Body of pancreas (tissue), 4 donors: ENCODE measurements at regions not wholly inside any gene's neighbourhood (a gene's known extent, or its start where the extent isn't known, plus 50 kb on each side); places are given as distances from the start of the nearest gene placed in this dataset.

Experiments used
- CTCF ChIP-seq, 7 experiments: fragments of 450-650 bp in 4 of 7; fragments of 200-600 bp in 3 of 7; sonication (generic) in 3 of 7; IDR thresholded peaks; one replicate each; pipeline ENCODE4 v1.5.1; 2016 to 2019; ENCODE audit warnings: antibody characterized with exemption in 7 of 7
- POLR2A ChIP-seq, 3 donors: fragments of 450-650 bp; IDR thresholded peaks; one replicate each; pipeline ENCODE4 v1.6.1; 2016; ENCODE audit warnings: antibody characterized with exemption in 3 of 3, mild to moderate bottlenecking in 2 of 3

DNA sequence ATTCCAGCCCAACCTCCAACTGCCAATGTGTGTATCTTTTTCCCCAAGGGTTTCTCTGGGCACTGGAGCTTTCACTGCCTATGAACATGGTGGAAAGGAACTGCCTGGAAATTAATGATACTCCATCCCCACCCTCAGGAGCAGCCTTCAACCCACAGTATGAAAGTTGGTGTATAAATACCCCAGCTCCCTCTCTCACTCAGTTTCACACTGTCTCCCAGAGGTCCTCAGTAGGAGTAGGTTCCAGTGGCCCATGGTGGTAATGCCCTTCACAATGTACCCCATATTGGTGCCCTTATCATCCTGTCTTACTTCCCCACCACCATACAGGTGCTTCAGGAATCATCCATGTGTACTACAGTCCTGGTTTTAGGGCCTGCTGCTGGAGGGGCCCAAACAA is 462.6 kb downstream of the MIAT start:
- no peak for TF ChIP-seq POLR2A (IDR thresholded peaks at IDR 0.05)
- TF ChIP-seq CTCF (IDR thresholded peaks at IDR 0.05) = no peak
